PC-3 (cell line): ENCODE measurements at regions not wholly inside any gene's neighbourhood (a gene's known extent, or its start where the extent isn't known, plus 50 kb on each side); places are given as distances from the start of the nearest gene placed in this dataset.

ENCODE experiments used
- ATAC-seq: fragments of 200-7000 bp; cut with Tn5 transposase; 2 replicates; pipeline ENCODE4 v1.9.1; 2020; ENCODE audit warnings: mild to moderate bottlenecking, moderate library complexity
- BruUV-seq: library from RNA; stranded (reverse); fragments of 400-500 nt; replicated peaks from 2 replicates; lab custom pipeline; 2021; lab: Mats Ljungman, UMichigan
- CTCF ChIA-PET: fragments of 300-600 bp; sonication (Branson Sonifier 250); formaldehyde crosslinking; loops from one replicate; lab custom pipeline; 2022; ENCODE audit warnings: antibody characterized with exemption; lab: Charles Lee
- POLR2A ChIA-PET: fragments of 300-600 bp; sonication (Branson Sonifier 250); formaldehyde crosslinking; loops from one replicate; lab custom pipeline; 2022; ENCODE audit warnings: antibody characterized with exemption; ENCODE audit not compliant: unreplicated experiment; lab: Charles Lee
- DNase-seq: peaks from one replicate; pipeline ENCODE4 v3.0.0-alpha.2; 2015
- H2AFZ ChIP-seq: fragments of 300-600 bp; sonication (generic); 2 replicates; pipeline ENCODE4 v1.6.0; 2016; ENCODE audit warnings: antibody characterized with exemption, low read length
- H3F3A ChIP-seq: fragments of 300-600 bp; sonication (generic); one replicate; pipeline ENCODE4 v1.6.0; 2017; ENCODE audit warnings: antibody characterized with exemption, low read length, control low read depth, mild to moderate bottlenecking; ENCODE audit not compliant: unreplicated experiment
- H3K27ac ChIP-seq: fragments of 300-600 bp; sonication (generic); 2 replicates; pipeline ENCODE4 v1.5.1; 2016; ENCODE audit warnings: mild to moderate bottlenecking, low read length
- H3K27me3 ChIP-seq: fragments of 300-600 bp; sonication (generic); 2 replicates; pipeline ENCODE4 v1.6.1; 2016; ENCODE audit warnings: low read length, mixed read lengths
- H3K36me3 ChIP-seq: fragments of 300-600 bp; sonication (generic); 2 replicates; pipeline ENCODE4 v1.6.1; 2016; ENCODE audit warnings: low read depth, mixed run types, low read length, mixed read lengths
- H3K4me1 ChIP-seq: fragments of 300-600 bp; sonication (generic); 2 replicates; pipeline ENCODE4 v1.5.1; 2016; ENCODE audit warnings: low read length; ENCODE audit not compliant: insufficient read depth
- H3K4me2 ChIP-seq: fragments of 300-600 bp; sonication (generic); 2 replicates; pipeline ENCODE4 v1.6.0; 2016; ENCODE audit warnings: low read length
- H3K4me3 ChIP-seq: fragments of 300-600 bp; sonication (generic); 2 replicates; pipeline ENCODE4 v1.5.1; 2016; ENCODE audit warnings: mild to moderate bottlenecking, low read length, mixed read lengths
- H3K79me2 ChIP-seq: fragments of 300-600 bp; sonication (generic); 2 replicates; pipeline ENCODE4 v1.6.1; 2017; ENCODE audit warnings: low read length, mixed read lengths
- H3K9ac ChIP-seq: fragments of 300-600 bp; sonication (generic); 2 replicates; pipeline ENCODE4 v1.6.0; 2016; ENCODE audit warnings: mild to moderate bottlenecking, low read length
- H3K9me2 ChIP-seq: fragments of 300-600 bp; sonication (generic); replicated peaks from 2 replicates; pipeline ENCODE4 v1.6.1; 2016; ENCODE audit warnings: mixed run types, low read length, mixed read lengths
- H3K9me3 ChIP-seq: fragments of 300-600 bp; sonication (generic); 2 replicates; pipeline ENCODE4 v1.6.1; 2016; ENCODE audit warnings: low read length, mixed read lengths
- H4K20me1 ChIP-seq: fragments of 300-600 bp; sonication (generic); 2 replicates; pipeline ENCODE4 v1.6.1; 2016; ENCODE audit warnings: low read length, mixed read lengths
- EZH2 ChIP-seq: fragments of 300-600 bp; sonication (generic); IDR thresholded peaks from one replicate; pipeline ENCODE4 v1.6.1; 2017; ENCODE audit warnings: antibody characterized with exemption, mild to moderate bottlenecking, low read length; ENCODE audit not compliant: unreplicated experiment
- EZH2phosphoT487 ChIP-seq: fragments of 300-600 bp; sonication (generic); IDR thresholded peaks from 2 replicates; pipeline ENCODE4 v1.6.1; 2018; ENCODE audit warnings: mild to moderate bottlenecking, antibody characterized with exemption, low read length, borderline replicate concordance
- intact Hi-C: fragments of 100-400 bp; cut with micrococcal nuclease; formaldehyde crosslinking; loops from 2 replicates; pipeline ENCODE4 v1.9.0; 2023
- TF ChIP-seq, protein P1 (sequence below): fragments of 300-600 bp; sonication (generic); conservative IDR thresholded peaks from 2 replicates; pipeline ENCODE4 v1.5.1; 2017; ENCODE audit warnings: antibody characterized with exemption, low read depth, mild to moderate bottlenecking, low read length

DNA sequence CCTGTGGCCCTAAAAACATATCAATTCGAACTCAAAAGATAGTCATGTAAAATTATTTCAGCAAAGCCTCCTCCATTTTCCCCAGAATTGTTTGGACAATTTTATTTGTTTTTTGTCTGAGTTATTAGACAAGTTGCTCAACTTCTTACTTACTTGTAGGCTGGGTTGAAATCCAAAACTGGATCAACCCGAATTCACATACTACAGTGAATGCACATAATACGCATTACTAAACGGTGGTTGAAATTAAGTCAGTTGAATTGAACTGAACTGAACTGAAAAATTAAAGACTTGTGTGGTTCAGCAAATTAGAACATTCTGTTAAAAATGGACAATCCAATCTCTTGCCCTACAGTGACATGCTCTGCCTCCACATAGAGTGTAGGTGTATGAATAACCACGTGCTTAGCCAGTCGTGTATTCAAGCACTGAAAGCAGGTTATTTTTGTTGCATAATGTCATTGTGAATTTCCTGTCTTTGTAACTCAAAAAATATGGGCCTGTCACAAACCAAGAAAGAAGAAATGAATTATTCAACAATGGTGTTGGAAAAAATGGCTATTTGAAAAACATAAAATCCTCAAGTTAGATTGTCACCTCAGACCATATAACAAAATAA, 441.0 kb downstream of the TXNL1 start:
- intact Hi-C loops, result no loop called here
- Histone ChIP-seq H3F3A (no peaks in the 10 kb centered on the region), H3K4me2 (no peak overlapping the region), H3K9me2 (no peaks in the 10 kb centered on the region), H3K36me3 (no peaks in the 10 kb centered on the region), H3K4me3 (no peak overlapping the region), H2AFZ (no peak overlapping the region), H3K9me3 (no peaks in the 10 kb centered on the region), H4K20me1 (no peaks in the 10 kb centered on the region), H3K79me2 (no peaks in the 10 kb centered on the region), H3K27ac (no peak overlapping the region), H3K4me1 (peaks cover 12% of the 10 kb centered on the region), H3K27me3 (no peaks in the 10 kb centered on the region), H3K9ac (no peak overlapping the region)
- BruUV-seq, result no TSS peak
- ChIA-PET CTCF (no interaction called here), POLR2A (no interaction called here)
- TF ChIP-seq EZH2phosphoT487, result no peak
- no peak for TF ChIP-seq EZH2
- TF ChIP-seq, protein P1, sequence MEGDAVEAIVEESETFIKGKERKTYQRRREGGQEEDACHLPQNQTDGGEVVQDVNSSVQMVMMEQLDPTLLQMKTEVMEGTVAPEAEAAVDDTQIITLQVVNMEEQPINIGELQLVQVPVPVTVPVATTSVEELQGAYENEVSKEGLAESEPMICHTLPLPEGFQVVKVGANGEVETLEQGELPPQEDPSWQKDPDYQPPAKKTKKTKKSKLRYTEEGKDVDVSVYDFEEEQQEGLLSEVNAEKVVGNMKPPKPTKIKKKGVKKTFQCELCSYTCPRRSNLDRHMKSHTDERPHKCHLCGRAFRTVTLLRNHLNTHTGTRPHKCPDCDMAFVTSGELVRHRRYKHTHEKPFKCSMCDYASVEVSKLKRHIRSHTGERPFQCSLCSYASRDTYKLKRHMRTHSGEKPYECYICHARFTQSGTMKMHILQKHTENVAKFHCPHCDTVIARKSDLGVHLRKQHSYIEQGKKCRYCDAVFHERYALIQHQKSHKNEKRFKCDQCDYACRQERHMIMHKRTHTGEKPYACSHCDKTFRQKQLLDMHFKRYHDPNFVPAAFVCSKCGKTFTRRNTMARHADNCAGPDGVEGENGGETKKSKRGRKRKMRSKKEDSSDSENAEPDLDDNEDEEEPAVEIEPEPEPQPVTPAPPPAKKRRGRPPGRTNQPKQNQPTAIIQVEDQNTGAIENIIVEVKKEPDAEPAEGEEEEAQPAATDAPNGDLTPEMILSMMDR, result no peak
- DNase-seq (no peak), ATAC-seq (no peak)

DNA sequence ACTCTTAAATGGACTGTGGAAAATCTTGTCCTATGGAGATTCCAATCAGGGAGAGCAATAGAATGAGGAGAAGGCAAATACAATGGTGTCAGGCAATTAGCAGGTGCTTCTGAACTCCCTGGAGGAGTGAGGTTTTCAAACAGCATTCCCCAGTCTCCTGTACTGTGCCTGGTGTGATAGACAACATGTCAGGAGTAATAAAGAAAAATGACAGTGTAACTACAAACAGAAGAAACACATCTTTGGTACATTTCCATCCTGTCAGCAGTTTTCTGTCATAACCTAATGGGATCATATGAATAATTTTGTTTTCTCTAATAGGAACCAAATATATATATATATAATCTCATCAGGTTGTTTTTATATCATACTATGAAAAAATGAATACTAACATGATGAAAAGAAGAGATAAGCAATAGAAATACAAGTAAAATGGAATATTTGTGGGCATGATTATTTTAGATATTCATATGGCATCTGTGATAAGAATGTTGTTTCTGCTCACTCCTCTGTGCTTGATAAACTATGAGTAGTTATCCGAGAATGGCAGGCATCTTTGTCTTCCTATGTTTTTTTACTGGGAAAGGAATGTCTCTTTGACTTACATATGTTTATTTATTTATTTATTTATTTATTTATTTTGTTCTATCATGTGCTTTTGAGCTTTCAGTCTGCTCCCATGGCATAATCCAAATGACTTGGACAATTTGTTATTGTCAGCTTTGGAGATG, 441.7 kb downstream of the TXNL1 start:
- Histone ChIP-seq H3K27ac (no peak overlapping the region), H3K36me3 (no peaks in the 10 kb centered on the region), H3K4me2 (no peak overlapping the region), H3K9ac (no peak overlapping the region), H3K4me1 (peaks cover 12% of the 10 kb centered on the region), H4K20me1 (no peaks in the 10 kb centered on the region), H2AFZ (no peak overlapping the region), H3F3A (no peaks in the 10 kb centered on the region), H3K9me3 (no peaks in the 10 kb centered on the region), H3K27me3 (no peaks in the 10 kb centered on the region), H3K9me2 (no peaks in the 10 kb centered on the region), H3K4me3 (no peak overlapping the region), H3K79me2 (no peaks in the 10 kb centered on the region)
- intact Hi-C loops, result no loop called here
- POLR2A ChIA-PET, result no interaction called here
- CTCF ChIA-PET, result no interaction called here
- TF ChIP-seq EZH2 (no peak), EZH2phosphoT487 (no peak)
- DNase-seq (no peak), ATAC-seq (no peak)
- BruUV-seq, result no TSS peak

DNA sequence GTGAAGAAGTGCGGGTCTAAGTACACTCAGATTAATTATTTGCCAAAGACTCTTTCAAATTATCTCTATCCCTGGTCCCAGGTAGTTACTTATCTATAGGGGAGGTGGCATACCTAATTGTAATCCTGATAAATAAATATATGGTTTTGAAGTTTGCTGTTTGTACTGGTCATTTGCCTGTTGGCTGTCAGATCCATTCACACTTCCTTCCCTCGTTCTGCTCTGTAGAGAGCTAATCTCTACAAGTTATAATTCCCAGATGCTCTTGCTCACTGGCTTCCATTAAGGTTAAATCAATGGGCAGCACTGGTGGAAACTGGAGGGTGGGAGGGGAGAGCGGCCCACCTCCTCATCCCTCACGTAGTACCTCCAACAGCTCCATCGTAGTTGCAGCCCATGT, 447.1 kb downstream of the TXNL1 start:
- Histone ChIP-seq H3K4me1 (no peaks in the 10 kb centered on the region), H4K20me1 (no peaks in the 10 kb centered on the region), H3K9ac (no peak overlapping the region), H3K4me2 (no peak overlapping the region), H3K4me3 (no peak overlapping the region), H3K27me3 (no peaks in the 10 kb centered on the region), H3K9me3 (no peaks in the 10 kb centered on the region), H3K27ac (no peak overlapping the region), H3F3A (no peaks in the 10 kb centered on the region), H3K9me2 (0 out of 2 replicates have a peak, but pooled peaks cover 3% of the 10 kb centered on the region), H3K79me2 (no peaks in the 10 kb centered on the region), H3K36me3 (no peaks in the 10 kb centered on the region), H2AFZ (no peak overlapping the region)
- ATAC-seq, result no peak
- ChIA-PET POLR2A (no interaction called here), CTCF (no interaction called here)
- intact Hi-C loops, result no loop called here
- DNase-seq, result no peak
- no TSS peak for BruUV-seq
- TF ChIP-seq EZH2 (no peak), EZH2phosphoT487 (no peak)
- TF ChIP-seq, protein P1, result no peak
